Keratinocyte (primary cell): ENCODE measurements at regions not wholly inside any gene's neighbourhood (a gene's known extent, or its start where the extent isn't known, plus 50 kb on each side); places are given as distances from the start of the nearest gene placed in this dataset.

ENCODE experiments used
- DNase-seq: peaks from one replicate; pipeline ENCODE4 v3.0.0-alpha.2; 2011; ENCODE audit warnings: low read depth, missing footprints, low spot score
- FAIRE-seq: peaks from 2 replicates; lab custom pipeline; 2011; peaks lifted over from hg19 to GRCh38; lab: Jason Lieb, UNC
- H2AFZ ChIP-seq: 2 replicates; pipeline ENCODE4 v1.6.0; 2012; ENCODE audit warnings: low read length, control low read depth, inconsistent platforms; ENCODE audit not compliant: control insufficient read depth
- H3K27ac ChIP-seq: 2 replicates; pipeline ENCODE4 v1.5.1; 2011; ENCODE audit warnings: low read length; ENCODE audit not compliant: control insufficient read depth, insufficient read depth
- H3K27me3 ChIP-seq: 3 replicates; pipeline ENCODE4 v1.6.0; 2011; ENCODE audit warnings: low read length; ENCODE audit not compliant: control insufficient read depth, insufficient read depth; ENCODE audit errors: extremely low read depth
- H3K36me3 ChIP-seq, 2 experiments: 2 replicates in 1 of 2; 3 replicates in 1 of 2; pipeline ENCODE4 v1.5.1; 2011; ENCODE audit warnings: low read length in 2 of 2, mild to moderate bottlenecking in 1 of 2; ENCODE audit not compliant: control insufficient read depth in 2 of 2, insufficient read depth in 2 of 2; ENCODE audit errors: extremely low read depth in 1 of 2
- H3K4me1 ChIP-seq: 3 replicates; pipeline ENCODE4 v1.5.1; 2011; ENCODE audit warnings: low read length; ENCODE audit not compliant: control insufficient read depth, insufficient read depth; ENCODE audit errors: extremely low read depth
- H3K4me2 ChIP-seq: 3 replicates; pipeline ENCODE4 v1.6.0; 2011; ENCODE audit warnings: low read depth, low read length; ENCODE audit not compliant: control insufficient read depth, insufficient read depth; ENCODE audit errors: extremely low read depth
- H3K4me3 ChIP-seq, 3 experiments: fragments of 200-600 bp in 1 of 3; sonication (generic) in 1 of 3; 2 replicates in 2 of 3; 3 replicates in 1 of 3; pipeline ENCODE4 v1.5.1; 2011 to 2016; ENCODE audit warnings: low read length in 3 of 3, mild to moderate bottlenecking in 3 of 3, control low read depth in 2 of 3, inconsistent platforms in 1 of 3, low read depth in 1 of 3, mixed read lengths in 1 of 3, mixed run types in 1 of 3, moderate library complexity in 1 of 3; ENCODE audit not compliant: control insufficient read depth in 2 of 3, insufficient read depth in 2 of 3; ENCODE audit errors: extremely low read depth in 1 of 3
- H3K79me2 ChIP-seq: 2 replicates; pipeline ENCODE4 v1.6.0; 2012; ENCODE audit warnings: low read length; ENCODE audit not compliant: control insufficient read depth, insufficient read depth
- H3K9ac ChIP-seq: 3 replicates; pipeline ENCODE4 v1.6.0; 2011; ENCODE audit warnings: low read length; ENCODE audit not compliant: control insufficient read depth, insufficient read depth; ENCODE audit errors: extremely low read depth
- H3K9me1 ChIP-seq: 3 replicates; pipeline ENCODE4 v1.6.0; 2011; ENCODE audit warnings: low read length; ENCODE audit not compliant: control insufficient read depth, insufficient read depth; ENCODE audit errors: extremely low read depth
- H3K9me3 ChIP-seq: 2 replicates; pipeline ENCODE4 v1.5.1; 2012; ENCODE audit warnings: low read depth, low read length; ENCODE audit not compliant: control insufficient read depth
- H4K20me1 ChIP-seq: 3 replicates; pipeline ENCODE4 v1.6.0; 2011; ENCODE audit warnings: low read length; ENCODE audit not compliant: control insufficient read depth, insufficient read depth; ENCODE audit errors: extremely low read depth
- CTCF ChIP-seq, 3 experiments: IDR thresholded peaks in 1 of 3; conservative IDR thresholded peaks in 1 of 3; optimal IDR thresholded peaks in 1 of 3; 2 replicates in 2 of 3; 3 replicates in 1 of 3; pipeline versions ENCODE3 to v1.5.1; 2011; ENCODE audit warnings: low read length in 3 of 3, mild to moderate bottlenecking in 3 of 3, moderate library complexity in 2 of 3, control low read depth in 1 of 3, inconsistent platforms in 1 of 3; ENCODE audit not compliant: insufficient read depth in 2 of 3; ENCODE audit errors: extremely low read depth in 1 of 3
- EZH2 ChIP-seq: IDR thresholded peaks from one replicate; pipeline ENCODE4 v1.6.1; 2012; ENCODE audit warnings: inconsistent platforms, mild to moderate bottlenecking, low read length, moderate library complexity
- dilution Hi-C: fragments of 300-500 bp; cut with MboI; formaldehyde crosslinking; loops from one replicate; pipeline ENCODE4 v1.7.0; 2020; ENCODE audit warnings: low sequenced_read_pairs; ENCODE audit not compliant: extremely low pct_ligation_motif_present

GRCh38 chr1:115429241-115429640 is 91.2 kb upstream of the NGF start:
- no peaks in the 10 kb centered on the region for H3K9me1 ChIP-seq
- H3K36me3 ChIP-seq = no peaks in the 10 kb centered on the region
- no peak overlapping the region for H2AFZ ChIP-seq
- DNase-seq (no peak), FAIRE-seq (peak; percentile 26)
- H3K9me3 ChIP-seq = no peaks in the 10 kb centered on the region
- TF ChIP-seq EZH2 = no peak
- no peak for TF ChIP-seq CTCF (optimal IDR thresholded peaks at IDR 0.05 in 1 of 3, IDR thresholded peaks at IDR 0.05 in 1 of 3, conservative IDR thresholded peaks at IDR 0.05 in 1 of 3; ENCODE audit: extremely low read depth in 1 of 3, insufficient read depth in 2 of 3, low read length in 3 of 3)
- no peak overlapping the region for H3K4me2 ChIP-seq
- no peak overlapping the region for H3K9ac ChIP-seq
- no peaks in the 10 kb centered on the region for H4K20me1 ChIP-seq
- H3K4me1 ChIP-seq = peaks cover 33% of the 10 kb centered on the region
- H3K4me3 ChIP-seq = no peak overlapping the region
- dilution Hi-C loops = no loop called here
- no peaks in the 10 kb centered on the region for H3K27me3 ChIP-seq
- H3K79me2 ChIP-seq = no peaks in the 10 kb centered on the region
- no peak overlapping the region for H3K27ac ChIP-seq

- H3K9me1 ChIP-seq = no peaks in the 10 kb centered on the region
- H3K27me3 ChIP-seq = no peaks in the 10 kb centered on the region
- H3K79me2 ChIP-seq = no peaks in the 10 kb centered on the region
- H2AFZ ChIP-seq = no peak overlapping the region
- H4K20me1 ChIP-seq = no peaks in the 10 kb centered on the region
- DNase-seq (no peak), FAIRE-seq (no peak)
- H3K9ac ChIP-seq = no peak overlapping the region
- H3K9me3 ChIP-seq = no peaks in the 10 kb centered on the region
- H3K4me3 ChIP-seq = no peak overlapping the region
- no peak overlapping the region for H3K27ac ChIP-seq
- H3K4me1 ChIP-seq = peaks cover 33% of the 10 kb centered on the region
- H3K4me2 ChIP-seq = no peak overlapping the region
- TF ChIP-seq CTCF (optimal IDR thresholded peaks at IDR 0.05 in 1 of 3, IDR thresholded peaks at IDR 0.05 in 1 of 3, conservative IDR thresholded peaks at IDR 0.05 in 1 of 3; ENCODE audit: extremely low read depth in 1 of 3, insufficient read depth in 2 of 3, low read length in 3 of 3) (no peak), EZH2 (no peak)
- dilution Hi-C loops = no loop called here
- H3K36me3 ChIP-seq = no peaks in the 10 kb centered on the region
Measured at GRCh38 chr1:115428676-115429075, 90.6 kb upstream of the NGF start.
